HG02870 (cell line): ENCODE measurements at regions not wholly inside any gene's neighbourhood (a gene's known extent, or its start where the extent isn't known, plus 50 kb on each side); places are given as distances from the start of the nearest gene placed in this dataset.

Source experiments
- ATAC-seq: cut with Tn5 transposase; IDR thresholded peaks from one replicate; pipeline ENCODE4 v1.9.1; 2021; ENCODE audit warnings: mild to moderate bottlenecking, moderate library complexity; ENCODE audit not compliant: unreplicated experiment

- ATAC-seq: no peak
Measured at GRCh38 chr2:199136242-199136641, 321.5 kb downstream of the SATB2 start.

GRCh38 chr2:199131876-199132275 is 325.9 kb downstream of the SATB2 start:
- ATAC-seq: no peak

- ATAC-seq: no peak
Measured at GRCh38 chr2:199131136-199131655, 326.5 kb downstream of the SATB2 start.

- ATAC-seq: no peak
Measured at GRCh38 chr2:199130501-199130900, 327.2 kb downstream of the SATB2 start.

GRCh38 chr2:199128476-199129229 is 329.1 kb downstream of the SATB2 start:
- ATAC-seq: no peak

- ATAC-seq: no peak
Measured at GRCh38 chr2:199119796-199120195, 337.9 kb downstream of the SATB2 start.

GRCh38 chr2:199118673-199119112 is 339.0 kb downstream of the SATB2 start:
- ATAC-seq: no peak

- no peak for ATAC-seq
Measured at GRCh38 chr2:199115169-199115568, 342.6 kb downstream of the SATB2 start.

GRCh38 chr2:199113111-199113510 is 344.6 kb downstream of the SATB2 start:
- no peak for ATAC-seq

- ATAC-seq: no peak
Measured at GRCh38 chr2:199111458-199111857, 346.3 kb downstream of the SATB2 start.

- no peak for ATAC-seq
Measured at GRCh38 chr2:199108056-199108455, 349.7 kb downstream of the SATB2 start.

- no peak for ATAC-seq
Measured at GRCh38 chr2:199105826-199106225, 351.9 kb downstream of the SATB2 start.

GRCh38 chr2:199101487-199101886 is 356.3 kb downstream of the SATB2 start:
- ATAC-seq: no peak

GRCh38 chr2:199100326-199101110 is 357.2 kb downstream of the SATB2 start:
- ATAC-seq: no peak

- ATAC-seq: no peak
Measured at GRCh38 chr2:199092419-199092818, 365.3 kb downstream of the SATB2 start.

- ATAC-seq: no peak
Measured at GRCh38 chr2:199085261-199085660, 372.5 kb downstream of the SATB2 start.

- no peak for ATAC-seq
Measured at GRCh38 chr2:199070322-199070949, 387.3 kb downstream of the SATB2 start.

- ATAC-seq: no peak
Measured at GRCh38 chr2:199064201-199064600, 393.5 kb downstream of the SATB2 start.

- no peak for ATAC-seq
Measured at GRCh38 chr2:199057936-199058335, 399.8 kb downstream of the SATB2 start.

GRCh38 chr2:199055336-199055735 is 402.4 kb downstream of the SATB2 start:
- ATAC-seq: no peak

- ATAC-seq: no peak
Measured at GRCh38 chr2:199042660-199043379, 414.9 kb downstream of the SATB2 start.
